ENCODE measurements at regions not wholly inside any gene's neighbourhood (a gene's known extent, or its start where the extent isn't known, plus 50 kb on each side); places are given as distances from the start of the nearest gene placed in this dataset.

GRCh38 chr4:55729351-55730279 is 90.0 kb upstream of the EXOC1L start (continued):
- TF ChIP-seq TAF1 (IDR thresholded peaks at IDR 0.05; ENCODE audit: borderline replicate concordance, low read depth, low read length) = no peak
- TF ChIP-seq CHD2 (IDR thresholded peaks at IDR 0.05; ENCODE audit: low read length, partially characterized antibody) = no peak
- TF ChIP-seq PBX3 (IDR thresholded peaks at IDR 0.05) = no peak
- no peak for TF ChIP-seq RXRA (IDR thresholded peaks at IDR 0.05; ENCODE audit: borderline replicate concordance, low read depth)
- TF ChIP-seq EP300 (IDR thresholded peaks at IDR 0.05; ENCODE audit: borderline replicate concordance in 1 of 2, low read depth in 1 of 2, low read length in 1 of 2) = no peak
- no peak for TF ChIP-seq REST (IDR thresholded peaks at IDR 0.05; ENCODE audit: low read depth, low read length)
- no peak for TF ChIP-seq POLR2AphosphoS5 (IDR thresholded peaks at IDR 0.05; ENCODE audit: low read depth, low read length)

GRCh38 chr4:55730280-55730931 is 89.2 kb upstream of the EXOC1L start:
- Histone ChIP-seq H2AFZ (ENCODE audit: low read depth) (no peak overlapping the region), H3K9ac (no peak overlapping the region), H3K4me3 (ENCODE audit: low read depth in 2 of 2, low read length in 1 of 2) (no peak overlapping the region), H3K79me2 (ENCODE audit: insufficient read depth) (no peaks in the 10 kb centered on the region), H3K9me3 (no peaks in the 10 kb centered on the region), H4K20me1 (ENCODE audit: insufficient read depth) (no peaks in the 10 kb centered on the region), H3K4me2 (no peak overlapping the region), H3K36me3 (replicated peaks in 1 of 2; ENCODE audit: control insufficient read depth in 1 of 2, insufficient read depth in 2 of 2, low read length in 1 of 2) (no peaks in the 10 kb centered on the region), H3K4me1 (ENCODE audit: control insufficient read depth in 1 of 2, insufficient read depth in 2 of 2, low read depth in 1 of 2, low read length in 1 of 2) (peaks cover 0 to 7% of the 10 kb centered on the region in 2 experiments; a peak in 2 of 4 replicates), H3K27ac (ENCODE audit: low read depth in 2 of 2, low read length in 1 of 2) (no peak overlapping the region), H3K27me3 (ENCODE audit: insufficient read depth) (no peaks in the 10 kb centered on the region), H3K9me2 (no peaks in the 10 kb centered on the region), H3F3A (replicated peaks; ENCODE audit: insufficient read depth) (no peaks in the 10 kb centered on the region)
- ChIA-PET POLR2A (no interaction called here), CTCF (no interaction called here)
- DNase-seq = no peak
- WGBS (ENCODE audit: low lambda C conversion rate) = 53% methylated on average over 2 of the region's 2 CpGs
- TF ChIP-seq PBX3 (IDR thresholded peaks at IDR 0.05) (no peak), ZBTB33 (IDR thresholded peaks at IDR 0.05; ENCODE audit: borderline replicate concordance, low read depth) (no peak), TCF12 (IDR thresholded peaks at IDR 0.05) (no peak), TAF1 (IDR thresholded peaks at IDR 0.05; ENCODE audit: borderline replicate concordance, low read depth, low read length) (no peak), FOSL2 (IDR thresholded peaks at IDR 0.05; ENCODE audit: borderline replicate concordance, low read depth) (no peak), EZH2phosphoT487 (IDR thresholded peaks at IDR 0.05; ENCODE audit: borderline replicate concordance, low read depth) (no peak), USF2 (IDR thresholded peaks at IDR 0.05; ENCODE audit: borderline replicate concordance, low read depth, low read length) (no peak), SIN3A (IDR thresholded peaks at IDR 0.05; ENCODE audit: borderline replicate concordance, low read depth, low read length) (no peak), NRF1 (IDR thresholded peaks at IDR 0.05; ENCODE audit: low read depth, low read length) (no peak), ELF1 (IDR thresholded peaks at IDR 0.05) (no peak), JUND (IDR thresholded peaks at IDR 0.05) (no peak), SMC3 (IDR thresholded peaks at IDR 0.05; ENCODE audit: low read depth, low read length) (no peak), IRF3 (IDR thresholded peaks at IDR 0.05; ENCODE audit: low read depth, low read length) (no peak), RAD21 (IDR thresholded peaks at IDR 0.05; ENCODE audit: low read length) (no peak)

All from SK-N-SH (cell line).